Right lung (tissue), 2 donors: ENCODE measurements at regions not wholly inside any gene's neighbourhood (a gene's known extent, or its start where the extent isn't known, plus 50 kb on each side); places are given as distances from the start of the nearest gene placed in this dataset.

ENCODE experiments used
- DNase-seq, 2 donors: peaks; one replicate each; pipeline ENCODE4 v3.0.0-alpha.2; 2013

DNA sequence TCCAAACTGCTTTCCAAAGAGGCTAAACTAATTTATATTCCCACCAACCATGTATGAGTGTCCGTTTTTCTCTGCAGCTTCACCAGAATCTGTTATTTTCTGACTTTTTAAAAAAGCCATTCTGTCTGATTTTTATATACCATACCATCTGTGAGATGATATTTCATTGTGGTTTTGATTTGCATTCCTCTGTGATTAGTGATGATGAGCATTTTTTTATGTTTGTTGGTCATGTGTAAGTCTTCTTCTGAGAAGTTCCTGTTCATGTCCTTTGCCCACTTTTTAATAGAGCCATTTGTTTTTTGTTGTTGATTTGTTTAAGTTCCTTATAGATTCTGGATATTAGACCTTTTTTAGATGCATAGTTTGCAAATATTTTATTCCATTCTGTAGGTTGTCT, 179.4 kb upstream of the ALCAM start:
- no peak for DNase-seq

DNA sequence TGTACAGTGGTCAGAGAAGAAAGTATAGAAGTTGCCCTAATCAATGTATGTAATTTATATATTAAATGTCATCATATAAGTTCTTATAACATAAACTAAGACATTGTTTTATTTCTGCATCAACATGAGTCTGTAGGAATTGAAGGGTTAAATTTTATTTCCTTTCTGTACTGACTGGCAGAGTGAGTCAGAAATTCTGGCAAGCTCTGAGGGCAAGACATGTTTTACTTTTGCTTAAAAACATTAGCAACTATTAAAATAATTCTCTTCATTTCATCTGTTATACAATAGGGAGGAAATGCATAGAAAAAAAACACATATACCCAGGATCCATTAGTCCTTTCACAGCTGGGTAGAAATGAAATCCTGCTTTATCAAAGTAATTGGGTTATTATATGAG, 171.4 kb upstream of the ALCAM start:
- no peak for DNase-seq

DNA sequence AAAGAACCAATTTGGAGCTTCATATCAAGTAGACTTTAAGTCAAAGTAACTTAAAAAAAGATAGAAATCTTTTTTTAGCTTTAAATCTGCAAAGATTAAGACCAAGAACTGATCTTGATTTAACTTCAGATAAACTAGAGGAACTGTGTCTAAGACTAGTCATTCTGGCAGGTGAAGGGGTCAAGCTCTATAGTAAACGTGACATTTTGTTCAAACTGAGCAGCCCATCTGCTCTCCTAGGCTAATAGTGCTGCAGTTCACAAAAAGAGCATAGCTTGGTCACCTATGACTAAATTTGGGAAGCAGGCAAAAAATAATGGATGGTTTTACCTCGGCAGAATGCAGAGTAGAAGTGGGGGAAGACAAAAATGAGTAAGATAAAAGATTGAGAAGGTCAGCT, 168.8 kb upstream of the ALCAM start:
- no peak for DNase-seq

DNA sequence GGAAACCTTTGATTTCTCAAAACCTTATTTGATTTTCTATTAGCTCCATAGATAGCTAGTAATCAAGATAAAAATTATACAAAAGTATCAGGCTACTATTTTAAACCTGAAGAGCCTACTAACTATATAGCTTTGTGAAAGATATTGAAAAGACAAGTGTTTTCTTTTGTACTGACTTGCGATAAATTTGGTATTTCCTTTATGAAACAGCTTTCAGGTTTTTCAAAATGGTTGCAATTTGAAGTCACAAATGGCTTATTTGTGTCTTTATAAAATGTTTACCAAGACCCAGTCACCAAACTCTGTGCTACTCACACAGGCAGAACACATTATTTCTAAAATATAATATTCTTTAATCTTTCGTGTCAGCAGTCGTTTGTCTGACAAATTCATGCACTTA, 167.5 kb upstream of the ALCAM start:
- DNase-seq = no peak

DNA sequence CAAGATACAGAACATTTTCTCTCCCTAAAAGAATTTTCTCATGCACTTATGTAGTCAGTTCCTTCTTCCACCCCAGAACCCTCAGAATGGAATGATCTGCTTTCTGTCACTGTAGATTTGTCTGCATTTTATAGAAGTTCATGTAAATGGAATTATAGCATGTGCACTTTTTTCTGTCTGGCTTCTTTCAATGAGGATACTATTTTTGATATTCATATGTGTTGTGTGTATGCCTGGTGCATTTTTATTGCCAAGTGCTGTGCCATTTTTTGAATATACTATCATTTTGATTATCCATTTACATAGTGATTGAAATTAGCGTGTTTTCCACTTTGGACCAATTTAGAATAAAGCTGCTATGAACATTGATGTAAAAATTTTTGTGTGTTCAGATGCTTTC, 156.6 kb upstream of the ALCAM start:
- no peak for DNase-seq

DNA sequence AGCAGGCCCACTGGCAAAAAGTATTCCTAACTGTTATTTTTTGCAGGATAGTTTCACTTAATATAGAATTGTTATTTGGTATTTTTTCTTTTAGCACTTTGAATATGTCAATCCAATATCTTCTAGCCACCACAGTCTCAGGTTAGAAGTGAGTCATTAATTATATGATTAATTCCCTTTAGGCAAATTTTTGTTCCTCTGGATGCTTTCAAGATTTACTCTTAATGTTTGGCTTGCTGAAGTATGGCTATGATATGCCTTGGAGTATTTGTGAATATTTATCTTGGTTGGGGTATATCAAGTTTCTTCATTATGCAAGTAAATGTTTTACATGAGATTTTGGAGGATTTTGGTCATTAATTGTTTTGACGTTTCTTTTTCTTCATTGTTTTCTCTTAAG, 152.1 kb upstream of the ALCAM start:
- no peak for DNase-seq

DNA sequence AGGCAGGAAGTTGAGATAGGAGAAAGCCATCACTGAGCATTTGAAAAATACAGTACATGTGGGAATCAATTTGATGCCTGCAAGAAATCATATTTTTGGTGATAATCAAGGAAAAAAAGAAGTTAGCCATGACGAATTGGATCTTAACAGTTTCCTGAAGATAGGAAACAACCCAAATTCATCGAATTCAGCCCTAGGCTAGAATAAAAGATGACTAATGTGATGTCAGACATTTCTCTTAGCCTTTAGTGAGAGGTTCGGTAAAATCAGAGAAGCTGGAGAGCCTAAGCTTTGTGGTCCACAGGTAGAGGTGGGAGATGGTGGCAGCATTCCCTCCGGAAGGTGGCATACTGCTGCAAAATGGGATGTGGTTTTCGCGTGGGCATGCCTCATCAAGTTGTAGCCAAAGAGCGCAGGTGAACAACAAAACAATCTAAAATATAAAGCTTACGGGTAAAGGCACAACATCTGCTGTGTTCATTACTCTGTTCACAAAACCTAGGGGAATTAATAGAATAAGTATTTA, 144.1 kb upstream of the ALCAM start:
- no peak for DNase-seq

DNA sequence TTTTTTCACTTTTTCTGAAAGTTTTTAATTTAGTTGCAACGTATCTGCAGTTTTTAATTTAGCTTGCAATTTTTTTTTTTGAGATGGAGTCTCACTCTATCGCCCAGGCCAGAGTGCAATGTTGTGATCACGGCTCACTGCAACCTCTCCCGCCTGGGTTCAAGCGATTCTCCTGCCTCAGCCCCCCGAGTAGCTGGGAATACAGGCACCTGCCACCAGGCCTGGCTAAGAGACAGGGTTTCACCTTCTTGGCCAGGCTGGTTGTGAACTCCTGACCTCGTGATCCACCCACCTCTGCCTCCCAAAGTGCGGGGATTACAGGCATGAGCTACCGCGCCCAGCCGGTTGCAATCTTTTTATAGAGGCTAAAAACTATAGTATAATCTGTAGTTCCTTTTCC, 142.9 kb upstream of the ALCAM start:
- no peak for DNase-seq

DNA sequence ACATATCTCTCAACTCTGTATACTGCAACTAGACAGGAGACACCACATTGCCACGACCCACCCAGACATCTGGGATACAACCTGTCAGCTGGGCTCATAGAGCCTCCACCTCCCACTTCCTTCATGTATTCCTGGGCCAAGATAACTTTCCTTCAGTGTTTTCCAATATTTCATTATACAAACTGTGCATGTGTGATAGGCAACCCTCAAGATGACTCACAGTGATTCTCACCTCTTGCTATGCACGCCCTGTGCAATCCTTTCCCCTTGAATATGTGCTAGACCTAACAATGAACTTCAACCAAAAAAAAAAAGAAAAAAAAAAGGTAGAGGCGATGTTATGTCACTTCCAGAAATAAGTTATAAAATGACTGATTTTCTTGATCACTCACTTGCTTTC, 138.0 kb upstream of the ALCAM start:
- DNase-seq = no peak

DNA sequence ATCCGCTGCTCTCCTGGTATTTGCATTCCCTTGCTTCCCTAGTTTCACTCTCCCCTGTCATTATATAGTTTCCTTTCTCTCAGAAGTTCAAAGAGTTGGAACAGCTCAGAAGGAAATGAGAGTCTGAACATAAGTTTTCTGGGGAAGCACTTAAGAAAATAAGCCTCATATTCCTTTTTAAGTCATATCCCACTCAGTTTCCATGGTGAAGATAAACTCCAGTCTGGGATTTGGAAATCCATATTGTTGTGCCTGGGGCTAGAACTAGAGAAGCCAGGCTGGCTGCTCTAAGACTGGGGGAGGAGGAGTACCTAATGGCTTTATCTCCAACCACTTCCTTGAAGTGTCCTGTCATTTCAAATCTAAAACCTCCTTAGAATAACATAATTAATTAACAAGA, 134.2 kb upstream of the ALCAM start:
- DNase-seq = no peak

DNA sequence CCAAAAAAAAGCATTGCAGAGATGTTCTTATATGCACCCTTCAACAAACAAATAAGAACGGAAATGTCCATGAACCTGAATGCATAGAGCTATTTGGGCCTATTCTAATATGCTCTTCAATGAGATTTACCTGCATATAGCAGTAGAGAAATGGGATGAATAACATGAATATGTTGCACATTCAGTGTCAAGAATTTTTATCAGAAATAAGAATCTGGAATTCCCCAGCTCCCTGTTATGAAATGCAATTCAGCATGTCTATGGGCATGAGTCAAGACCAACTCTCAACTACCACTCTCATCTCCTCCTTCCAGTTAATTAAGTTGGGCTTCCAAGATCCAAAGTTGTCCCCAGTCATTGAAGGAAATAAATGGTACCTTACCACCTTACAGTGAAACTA, 133.7 kb upstream of the ALCAM start:
- no peak for DNase-seq

DNA sequence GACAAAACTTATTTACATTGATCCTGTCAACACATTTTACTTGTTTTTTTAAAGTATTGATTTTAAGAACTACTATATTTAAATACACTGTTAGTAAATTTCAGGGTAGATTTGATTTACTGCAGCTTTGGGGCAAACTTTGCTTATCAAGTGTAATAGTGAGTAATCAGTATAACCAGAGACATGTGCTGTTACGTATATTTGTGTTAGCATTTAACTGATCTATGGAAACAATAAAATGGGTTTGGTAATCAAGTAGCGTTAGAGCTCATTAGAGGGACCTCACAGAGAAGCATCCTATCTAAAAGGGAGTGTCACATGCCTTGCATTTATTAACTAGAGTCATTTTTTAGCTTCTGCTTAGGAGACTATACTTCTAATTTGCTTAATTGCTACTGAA, 131.5 kb upstream of the ALCAM start:
- DNase-seq = no peak

DNA sequence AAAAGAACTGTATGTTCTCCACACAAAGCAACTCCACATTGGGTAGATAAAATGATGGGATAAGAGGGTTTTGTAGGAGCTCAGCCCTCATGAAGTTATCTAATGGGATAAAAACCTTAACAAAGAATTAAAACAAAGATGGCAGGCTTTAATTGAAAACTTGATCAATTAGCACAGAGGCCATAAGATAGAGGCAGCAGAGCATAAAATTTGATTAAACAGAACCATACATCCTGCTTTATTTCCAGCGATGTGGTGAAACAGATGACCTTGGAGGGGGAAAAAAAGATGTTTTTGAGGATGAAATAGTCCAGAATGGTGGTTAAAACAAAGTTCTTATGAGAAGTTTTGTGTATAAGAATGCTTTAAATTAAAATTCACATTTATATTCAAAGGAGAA, 130.9 kb upstream of the ALCAM start:
- DNase-seq = no peak

DNA sequence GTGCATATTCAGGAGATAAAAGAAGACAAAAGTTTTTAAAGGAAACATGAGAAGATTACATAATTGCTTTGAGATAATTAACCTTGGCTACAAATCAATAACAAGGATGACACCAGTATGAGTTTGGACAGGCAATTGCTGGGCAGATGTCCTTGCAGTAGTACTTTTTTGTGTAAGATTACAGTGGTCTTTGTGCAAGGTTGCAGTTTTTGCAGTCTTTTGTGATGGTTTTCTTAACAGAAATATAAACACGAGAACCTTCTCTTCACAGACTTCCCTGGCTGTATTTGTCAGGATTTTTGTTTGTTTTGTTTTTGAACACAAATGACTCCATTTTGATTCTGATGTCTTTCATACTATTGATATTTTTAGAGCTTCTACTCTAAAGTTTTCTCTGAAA, 128.3 kb upstream of the ALCAM start:
- DNase-seq = no peak

DNA sequence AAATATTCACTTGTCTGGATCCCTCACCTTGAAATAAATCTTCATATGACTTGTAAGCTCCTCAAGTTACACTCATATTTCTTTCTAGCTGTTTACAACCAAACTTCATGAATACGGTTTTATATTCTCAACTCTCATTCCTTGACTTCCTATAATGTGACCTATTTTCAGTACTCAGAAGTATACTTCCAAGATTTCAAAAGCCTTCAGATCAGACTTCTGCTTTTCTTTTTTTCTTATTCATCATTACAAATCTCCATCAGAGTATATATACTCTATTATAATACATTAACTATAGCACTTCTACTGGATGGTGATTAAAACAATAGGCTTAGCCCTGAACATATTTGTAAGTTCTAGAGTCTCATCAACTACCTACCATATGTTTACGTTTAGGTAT, 123.6 kb upstream of the ALCAM start:
- DNase-seq = no peak

DNA sequence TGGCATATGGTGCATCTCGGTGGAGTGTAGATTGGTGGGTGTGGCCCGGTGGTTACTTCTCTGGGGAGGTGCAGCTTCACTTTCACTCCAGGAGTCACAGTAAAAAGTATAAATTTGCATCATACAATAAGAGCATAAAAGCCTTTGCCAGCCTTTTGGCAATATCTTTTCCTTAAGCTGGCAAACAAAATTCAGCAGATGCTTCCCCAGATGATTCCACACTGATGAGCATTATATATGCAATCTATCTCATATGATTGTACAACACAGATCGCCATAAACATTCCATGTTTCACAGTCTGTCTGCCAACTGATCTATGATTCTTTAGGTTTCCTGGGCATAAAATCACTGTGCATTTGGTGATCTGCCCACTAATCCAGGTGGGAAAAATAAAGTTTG, 120.2 kb upstream of the ALCAM start:
- no peak for DNase-seq

DNA sequence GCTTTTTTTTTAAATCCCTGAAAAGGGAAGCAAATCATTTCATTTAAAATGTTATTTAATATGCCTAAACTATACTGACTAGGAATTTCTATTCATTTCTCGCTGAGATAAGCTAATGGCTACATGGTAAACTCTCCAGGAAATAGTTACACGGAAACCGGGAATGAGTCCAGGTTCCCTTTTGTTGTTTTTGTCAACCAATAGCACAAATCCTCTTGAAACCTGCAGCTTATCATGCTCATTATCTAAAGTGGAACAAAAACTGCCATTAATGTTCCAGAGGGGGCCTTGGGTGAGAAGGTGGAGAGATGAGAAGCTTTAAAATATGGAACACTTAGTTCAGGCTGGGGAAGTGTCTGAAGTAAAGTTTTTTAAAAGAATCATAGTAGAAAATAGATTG, 113.5 kb upstream of the ALCAM start:
- DNase-seq = peak; percentile 27 to 38

DNA sequence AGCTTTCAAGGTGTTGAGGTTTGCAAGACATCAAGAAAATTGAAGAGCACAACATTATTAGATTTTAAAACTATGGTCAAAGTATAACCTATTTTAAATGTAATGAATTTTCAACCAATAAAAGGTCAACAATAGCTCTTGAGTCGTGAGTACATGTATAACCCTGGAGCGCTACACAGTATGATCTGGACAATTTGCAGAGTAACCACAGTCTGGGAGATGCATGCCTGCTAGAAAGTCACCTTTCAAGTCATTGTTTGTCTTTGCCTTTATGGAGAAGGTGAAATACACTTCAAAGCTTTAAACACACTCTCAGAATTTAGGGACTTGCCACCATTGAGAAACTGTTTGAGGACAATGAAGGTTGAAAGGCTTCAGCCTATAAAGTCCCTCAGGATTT, 112.6 kb upstream of the ALCAM start:
- DNase-seq = no peak

DNA sequence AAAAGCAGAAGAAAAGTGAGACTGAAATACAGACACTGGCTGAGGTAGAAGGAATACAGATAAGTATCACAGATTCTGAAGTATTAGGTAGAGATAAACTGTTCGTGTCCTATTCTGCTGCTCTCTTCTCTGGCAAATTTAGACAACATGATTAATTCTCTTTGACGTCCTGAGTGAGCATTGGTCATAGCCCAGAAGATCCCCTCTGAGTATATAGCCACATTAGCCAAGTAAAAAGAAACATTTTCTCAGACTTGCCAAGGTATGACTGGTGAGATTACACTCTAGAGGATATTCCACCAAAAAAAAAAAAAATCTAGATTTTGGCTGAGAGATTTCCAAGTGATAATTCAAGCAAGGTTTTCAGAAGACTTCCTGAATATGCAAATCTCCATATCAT, 111.4 kb upstream of the ALCAM start:
- no peak for DNase-seq

DNA sequence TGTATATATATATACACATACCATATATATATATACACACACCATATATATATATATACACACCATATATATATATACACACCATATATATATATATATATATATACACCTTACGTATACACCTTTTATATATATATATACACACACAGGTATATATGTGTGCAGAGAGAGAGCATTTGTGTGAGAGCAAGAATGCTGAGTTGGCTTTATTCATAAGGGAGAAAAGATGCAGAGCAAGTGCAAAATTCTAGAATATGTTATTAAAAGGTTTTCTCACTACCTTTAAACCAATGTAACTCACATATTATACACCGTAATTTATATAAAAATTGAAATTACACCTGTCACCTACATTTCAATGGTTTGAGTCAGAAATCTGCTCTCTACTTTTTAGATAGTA, 107.2 kb upstream of the ALCAM start:
- no peak for DNase-seq

DNA sequence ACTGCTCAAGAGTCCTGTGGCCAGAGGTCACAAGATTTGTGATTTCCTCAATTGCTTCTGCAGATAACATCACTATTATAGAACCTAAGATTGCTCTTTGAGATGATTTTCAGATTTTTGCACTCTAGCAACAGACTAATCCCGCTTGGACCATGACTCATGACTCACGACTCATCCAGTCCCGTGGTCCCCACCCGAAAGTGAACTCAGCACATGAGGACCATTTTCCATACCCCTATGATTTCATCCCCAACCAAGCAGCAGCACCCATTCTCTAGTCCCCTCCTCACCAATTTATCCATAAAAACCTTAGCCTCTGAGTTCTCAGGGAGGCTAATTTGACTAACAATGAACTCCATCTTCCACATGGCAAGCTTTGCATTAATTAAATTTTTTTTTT, 106.3 kb upstream of the ALCAM start:
- DNase-seq = no peak

DNA sequence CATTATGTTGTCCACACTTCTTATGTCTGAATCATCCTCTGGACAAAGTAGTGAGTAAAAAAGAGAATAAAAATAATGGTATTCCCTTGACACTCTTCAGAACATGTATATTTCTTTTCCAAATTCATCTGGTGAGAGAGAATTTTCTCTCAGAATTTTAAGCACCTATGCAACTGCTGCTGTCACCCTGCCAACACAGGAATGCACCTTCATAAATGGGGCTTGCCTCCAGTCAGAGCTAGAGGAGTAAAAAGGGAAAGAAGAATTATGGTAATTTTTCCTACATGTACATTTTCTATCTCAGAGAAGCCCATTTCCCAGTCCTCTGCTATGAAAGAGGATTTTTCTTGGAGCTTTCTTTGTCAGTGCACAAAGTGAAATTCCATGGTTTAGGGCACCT, 92.2 kb upstream of the ALCAM start:
- DNase-seq = no peak

DNA sequence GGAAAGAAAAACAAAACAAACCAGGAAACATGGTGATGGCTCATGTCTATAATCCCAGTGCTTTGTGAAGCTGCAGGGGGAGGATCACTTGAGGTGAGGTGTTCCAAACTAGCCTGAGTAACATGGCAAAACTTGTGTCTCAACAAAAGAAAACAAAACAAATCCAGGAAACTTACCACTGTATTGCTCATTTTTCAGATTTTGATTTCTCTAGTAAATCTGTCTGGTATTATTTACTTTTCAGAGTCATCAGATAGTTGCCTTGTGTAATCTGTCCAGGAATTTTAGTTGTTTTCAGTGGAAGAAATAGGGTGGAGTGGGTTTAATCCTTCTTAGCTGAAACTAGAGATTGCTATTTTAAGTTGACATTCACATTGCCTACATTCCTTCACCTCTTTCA, 91.8 kb upstream of the ALCAM start:
- no peak for DNase-seq

DNA sequence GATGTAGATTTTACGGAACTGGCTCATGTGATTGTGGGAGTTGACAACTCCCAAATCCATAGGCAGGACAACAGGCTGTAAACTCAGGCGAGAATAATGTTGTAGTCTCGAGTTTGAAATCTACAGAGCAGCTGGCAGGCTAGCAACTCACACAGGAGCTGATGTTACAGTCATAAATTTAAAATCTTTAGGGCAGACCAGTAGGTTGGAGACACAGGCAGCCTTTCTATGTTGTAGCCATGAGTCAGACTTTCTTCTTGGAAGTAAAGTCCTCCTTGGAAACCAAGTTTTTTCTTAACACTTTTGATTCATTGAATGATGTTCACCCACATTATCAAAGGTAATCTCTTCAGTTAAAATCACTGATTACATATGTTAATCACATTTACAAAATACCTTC, 89.1 kb upstream of the ALCAM start:
- no peak for DNase-seq

DNA sequence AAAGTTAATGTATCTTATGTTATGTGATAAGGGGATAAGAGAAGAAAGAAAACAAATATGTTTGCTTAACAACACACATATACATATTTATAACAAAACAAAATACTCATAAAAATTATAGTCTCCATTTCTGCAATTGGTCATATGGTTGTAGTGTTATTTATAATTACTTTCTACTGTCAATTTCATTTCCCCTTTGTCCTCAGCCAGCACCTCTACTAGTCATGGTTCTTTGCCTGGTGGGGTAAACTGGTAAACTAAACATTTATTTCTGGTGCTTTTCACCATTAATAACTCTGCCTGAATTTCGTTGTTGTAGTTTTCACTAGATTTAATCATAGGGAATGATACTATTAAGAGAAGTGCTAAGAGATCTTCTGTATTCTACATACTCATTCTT, 88.0 kb upstream of the ALCAM start:
- DNase-seq = no peak
